ENCODE measurements at regions not wholly inside any gene's neighbourhood (a gene's known extent, or its start where the extent isn't known, plus 50 kb on each side); places are given as distances from the start of the nearest gene placed in this dataset.
"Not testable (repeated sequence)": the region's sequence is repeated elsewhere in the genome, so short reads cannot be mapped to it uniquely, and the experiment has no call there.

GRCh38 chr4:170243662-170244288 lies 154.0 kb upstream of the AADAT start:
- no peak for DNase-seq

- no peak for DNase-seq
Measured at GRCh38 chr4:170242471-170242870, 152.7 kb upstream of the AADAT start.

GRCh38 chr4:170234800-170235199 lies 145.0 kb upstream of the AADAT start:
- no peak for DNase-seq

- DNase-seq, result no peak
Measured at GRCh38 chr4:170231377-170231776, 141.6 kb upstream of the AADAT start.

GRCh38 chr4:170230242-170230641 lies 140.5 kb upstream of the AADAT start:
- no peak for DNase-seq

- no peak for DNase-seq
Measured at GRCh38 chr4:170229006-170229405, 139.2 kb upstream of the AADAT start.

- no peak for DNase-seq
Measured at GRCh38 chr4:170227928-170228327, 138.2 kb upstream of the AADAT start.

GRCh38 chr4:170226288-170226687 lies 136.5 kb upstream of the AADAT start:
- no peak for DNase-seq

GRCh38 chr4:170214731-170215130 lies 125.0 kb upstream of the AADAT start:
- DNase-seq, result no peak

- no peak for DNase-seq
Measured at GRCh38 chr4:170214101-170214500, 124.3 kb upstream of the AADAT start.

- no peak for DNase-seq
Measured at GRCh38 chr4:170202721-170203120, 113.0 kb upstream of the AADAT start.

GRCh38 chr4:170198747-170199146 lies 109.0 kb upstream of the AADAT start:
- no peak for DNase-seq

- not testable (repeated sequence) for DNase-seq
Measured at GRCh38 chr4:170194794-170195193, 105.0 kb upstream of the AADAT start.

- DNase-seq, result no peak
Measured at GRCh38 chr4:170193496-170193895, 103.7 kb upstream of the AADAT start.

GRCh38 chr4:170190265-170190664 lies 100.5 kb upstream of the AADAT start:
- no peak for DNase-seq

- no peak for DNase-seq
Measured at GRCh38 chr4:170170861-170171260, 81.1 kb upstream of the AADAT start.

GRCh38 chr4:170169699-170170098 lies 79.9 kb upstream of the AADAT start:
- DNase-seq, result no peak

GRCh38 chr4:170167678-170168077 lies 77.9 kb upstream of the AADAT start:
- no peak for DNase-seq

- DNase-seq, result not testable (repeated sequence)
Measured at GRCh38 chr4:170166193-170166592, 76.4 kb upstream of the AADAT start.

- no peak for DNase-seq
Measured at GRCh38 chr4:170162416-170162815, 72.7 kb upstream of the AADAT start.

GRCh38 chr4:170157670-170158069 lies 67.9 kb upstream of the AADAT start:
- DNase-seq, result no peak

- DNase-seq, result no peak
Measured at GRCh38 chr4:170145120-170145519, 55.4 kb upstream of the AADAT start.

GRCh38 chr4:170139764-170140163 lies 50.0 kb upstream of the AADAT start:
- DNase-seq, result no peak

Measured in SHP77 treated with DMSO at 0.1 percent for 48 hours (cell line).